ENCODE measurements at regions not wholly inside any gene's neighbourhood (a gene's known extent, or its start where the extent isn't known, plus 50 kb on each side); places are given as distances from the start of the nearest gene placed in this dataset.

GRCh38 chr12:131454418-131455217, 256.3 kb upstream of the SFSWAP start:
- TF ChIP-seq POLR2AphosphoS5 (IDR thresholded peaks at IDR 0.05; ENCODE audit: low read depth, low read length) (no peak), FOXP2 (optimal IDR thresholded peaks at IDR 0.05; ENCODE audit: borderline replicate concordance, extremely low read depth, extremely low read length, insufficient read depth) (no peak), TAF1 (IDR thresholded peaks at IDR 0.05; ENCODE audit: borderline replicate concordance, insufficient read depth, low read length) (no peak), SIN3A (IDR thresholded peaks at IDR 0.05; ENCODE audit: borderline replicate concordance, insufficient read depth, low read length) (no peak)
- TF ChIP-seq, protein P1, sequence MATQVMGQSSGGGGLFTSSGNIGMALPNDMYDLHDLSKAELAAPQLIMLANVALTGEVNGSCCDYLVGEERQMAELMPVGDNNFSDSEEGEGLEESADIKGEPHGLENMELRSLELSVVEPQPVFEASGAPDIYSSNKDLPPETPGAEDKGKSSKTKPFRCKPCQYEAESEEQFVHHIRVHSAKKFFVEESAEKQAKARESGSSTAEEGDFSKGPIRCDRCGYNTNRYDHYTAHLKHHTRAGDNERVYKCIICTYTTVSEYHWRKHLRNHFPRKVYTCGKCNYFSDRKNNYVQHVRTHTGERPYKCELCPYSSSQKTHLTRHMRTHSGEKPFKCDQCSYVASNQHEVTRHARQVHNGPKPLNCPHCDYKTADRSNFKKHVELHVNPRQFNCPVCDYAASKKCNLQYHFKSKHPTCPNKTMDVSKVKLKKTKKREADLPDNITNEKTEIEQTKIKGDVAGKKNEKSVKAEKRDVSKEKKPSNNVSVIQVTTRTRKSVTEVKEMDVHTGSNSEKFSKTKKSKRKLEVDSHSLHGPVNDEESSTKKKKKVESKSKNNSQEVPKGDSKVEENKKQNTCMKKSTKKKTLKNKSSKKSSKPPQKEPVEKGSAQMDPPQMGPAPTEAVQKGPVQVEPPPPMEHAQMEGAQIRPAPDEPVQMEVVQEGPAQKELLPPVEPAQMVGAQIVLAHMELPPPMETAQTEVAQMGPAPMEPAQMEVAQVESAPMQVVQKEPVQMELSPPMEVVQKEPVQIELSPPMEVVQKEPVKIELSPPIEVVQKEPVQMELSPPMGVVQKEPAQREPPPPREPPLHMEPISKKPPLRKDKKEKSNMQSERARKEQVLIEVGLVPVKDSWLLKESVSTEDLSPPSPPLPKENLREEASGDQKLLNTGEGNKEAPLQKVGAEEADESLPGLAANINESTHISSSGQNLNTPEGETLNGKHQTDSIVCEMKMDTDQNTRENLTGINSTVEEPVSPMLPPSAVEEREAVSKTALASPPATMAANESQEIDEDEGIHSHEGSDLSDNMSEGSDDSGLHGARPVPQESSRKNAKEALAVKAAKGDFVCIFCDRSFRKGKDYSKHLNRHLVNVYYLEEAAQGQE (IDR thresholded peaks at IDR 0.05; ENCODE audit: insufficient read depth in 1 of 2, low read depth in 2 of 2, low read length in 2 of 2) = no peak

All from PFSK-1 (cell line).